ENCODE measurements at regions not wholly inside any gene's neighbourhood (a gene's known extent, or its start where the extent isn't known, plus 50 kb on each side); places are given as distances from the start of the nearest gene placed in this dataset.

GRCh38 chr15:47039225-47039624 lies 678.1 kb upstream of the SEMA6D start:
- TF ChIP-seq CTCF (IDR thresholded peaks at IDR 0.05; ENCODE audit: low read depth, low read length): no peak
- TF ChIP-seq MAX (IDR thresholded peaks at IDR 0.05; ENCODE audit: low read depth, low read length): no peak
- no peak for TF ChIP-seq POLR2A (IDR thresholded peaks at IDR 0.05; ENCODE audit: extremely low read depth, insufficient read length)
